T-helper 2 cell treated with Interferon-gamma antibody and Interleukin-4, amounts not matched to agents 100 ng/mL and 5 ng/mL, for 36 hours (primary cell): ENCODE measurements at regions not wholly inside any gene's neighbourhood (a gene's known extent, or its start where the extent isn't known, plus 50 kb on each side); places are given as distances from the start of the nearest gene placed in this dataset.
"Not testable (repeated sequence)": the region's sequence is repeated elsewhere in the genome, so short reads cannot be mapped to it uniquely, and the experiment has no call there.

ENCODE experiments used
- intact Hi-C: fragments of 100-400 bp; cut with micrococcal nuclease; formaldehyde crosslinking; loops from one replicate; pipeline ENCODE4 v1.15.1; 2023

DNA sequence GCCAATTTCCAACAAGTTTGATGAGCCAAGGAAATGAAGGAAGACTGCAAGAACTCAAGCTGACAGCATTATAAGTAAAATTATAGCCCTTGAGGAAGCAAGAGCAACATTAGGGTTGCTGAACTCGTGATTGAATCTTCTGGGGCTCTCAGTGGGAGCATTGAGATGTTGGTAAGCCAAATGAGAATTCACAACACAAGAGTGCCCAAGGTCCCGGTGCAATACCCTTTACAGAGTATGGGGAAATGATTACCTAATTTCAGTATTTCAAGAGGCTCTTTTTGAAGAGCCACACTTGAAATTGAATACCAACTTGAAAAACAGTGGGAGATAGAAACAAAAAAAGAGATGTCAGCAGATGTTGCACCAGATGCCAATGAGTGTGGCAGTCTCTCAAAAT lies 554.5 kb downstream of the STK39 start:
- intact Hi-C loops = no loop called here

DNA sequence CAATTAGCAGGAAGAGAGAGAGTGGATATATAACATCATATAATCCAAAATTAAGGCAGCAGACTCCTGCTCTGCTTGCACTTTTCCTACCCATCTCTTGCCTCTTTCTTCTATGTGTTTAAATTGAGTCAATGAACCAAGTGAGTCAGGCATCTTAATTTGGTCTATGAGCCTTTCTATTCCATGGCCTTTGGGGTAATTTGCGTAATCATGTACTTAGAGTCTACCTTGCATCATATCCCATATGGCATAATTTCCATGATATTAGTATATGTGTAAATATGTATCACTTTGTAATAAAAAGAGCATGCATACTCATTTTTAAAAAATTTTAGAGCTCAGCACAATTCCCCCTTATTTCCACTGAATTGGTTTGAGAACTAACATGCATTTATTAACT lies 555.2 kb downstream of the STK39 start:
- intact Hi-C loops = no loop called here

DNA sequence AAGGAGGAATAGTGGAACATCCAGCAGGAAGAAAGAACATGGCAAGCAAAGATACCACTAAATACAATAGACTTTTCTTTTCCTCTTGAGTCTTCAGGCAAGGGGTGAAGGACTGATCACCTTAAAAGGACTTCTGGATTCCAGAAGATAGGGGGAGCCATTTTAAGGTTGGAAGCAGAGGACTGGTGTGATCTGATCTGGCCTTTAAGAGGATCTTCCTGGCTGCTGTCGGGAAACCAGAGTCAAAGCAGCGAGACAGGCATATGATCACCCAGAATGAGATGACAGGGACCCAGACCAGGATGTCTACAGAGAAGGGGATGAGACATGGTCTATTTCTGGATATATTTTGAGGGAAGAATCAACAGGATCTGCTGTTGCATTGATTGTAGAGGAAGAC lies 558.0 kb downstream of the STK39 start:
- intact Hi-C loops = loop anchor here (5.0 kb wide), 1 partner anchor 428 kb away; no protein-coding TSS in a partner anchor

DNA sequence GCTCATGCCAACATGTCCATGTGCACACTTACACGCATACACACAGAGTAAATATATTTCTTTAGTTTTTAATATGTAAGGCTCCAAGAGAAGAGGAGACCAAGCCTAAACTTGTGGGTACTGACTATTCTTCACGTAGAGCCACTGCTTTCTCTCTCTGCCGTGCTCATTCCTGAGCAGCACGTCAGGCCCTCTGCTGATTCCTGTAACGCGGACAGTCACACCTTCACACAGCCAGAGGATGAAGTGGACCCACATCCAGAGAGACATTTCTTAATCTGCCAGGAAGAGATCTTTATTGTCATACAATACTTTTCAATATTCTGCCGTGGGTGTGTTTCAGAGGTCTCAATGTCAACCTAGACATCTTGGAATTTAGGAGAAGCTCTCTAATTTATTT lies 560.7 kb downstream of the STK39 start:
- intact Hi-C loops = loop anchor here (5.0 kb wide), 1 partner anchor 431 kb away; no protein-coding TSS in a partner anchor

DNA sequence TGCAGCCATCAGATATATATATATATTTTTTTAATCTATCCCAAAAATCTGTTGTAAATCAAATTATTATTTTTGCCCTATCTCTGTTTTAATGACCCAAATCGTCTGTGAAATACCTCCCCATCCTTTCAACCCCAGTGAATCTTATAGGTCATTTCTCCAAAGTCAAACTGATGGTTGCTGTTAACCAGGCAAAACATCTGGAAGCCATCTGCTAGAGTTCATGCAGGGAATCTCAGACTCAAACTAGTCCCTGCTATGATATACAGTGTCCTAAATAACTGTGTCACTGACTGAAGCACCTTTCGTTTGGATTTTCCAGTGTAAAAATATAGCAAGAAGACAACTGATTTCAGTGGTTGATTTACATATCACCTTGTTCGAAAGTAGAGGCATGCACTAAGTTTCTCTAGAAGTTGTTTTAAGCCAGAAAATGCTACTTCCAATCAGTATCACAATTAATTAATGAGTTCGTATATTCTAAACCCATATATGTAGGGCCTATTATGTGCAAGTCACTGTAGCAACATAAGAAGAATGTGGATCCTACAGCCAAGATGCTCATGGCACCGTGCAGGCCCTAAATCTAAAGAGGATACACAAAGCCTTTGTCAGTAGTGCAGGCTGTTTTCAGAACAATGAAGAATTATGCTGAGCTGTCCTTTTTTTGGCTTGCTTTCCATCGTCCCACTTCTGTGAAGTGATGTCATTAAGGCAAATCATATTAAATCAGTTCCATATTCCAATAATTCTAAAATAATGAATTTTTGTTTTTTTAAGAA lies 566.0 kb downstream of the STK39 start:
- intact Hi-C loops = no loop called here

DNA sequence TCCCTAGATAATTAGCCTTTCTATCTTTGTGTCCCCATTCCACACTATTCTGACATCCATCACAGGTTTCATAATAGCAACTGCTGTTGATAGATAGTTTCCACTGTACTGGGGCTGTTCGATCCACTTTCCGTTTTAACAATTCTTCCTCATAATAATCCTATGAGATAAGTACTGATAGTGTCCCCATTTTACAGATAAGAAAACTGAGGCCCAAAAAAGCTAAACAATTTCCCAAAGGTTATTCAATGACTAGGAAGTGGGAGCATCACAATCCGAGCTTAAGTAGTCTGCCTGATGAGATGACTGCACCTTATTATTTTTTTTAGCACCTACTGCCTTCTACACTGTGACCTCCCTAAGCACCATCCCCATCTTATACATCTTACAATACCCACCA lies 569.2 kb downstream of the STK39 start:
- intact Hi-C loops = no loop called here

DNA sequence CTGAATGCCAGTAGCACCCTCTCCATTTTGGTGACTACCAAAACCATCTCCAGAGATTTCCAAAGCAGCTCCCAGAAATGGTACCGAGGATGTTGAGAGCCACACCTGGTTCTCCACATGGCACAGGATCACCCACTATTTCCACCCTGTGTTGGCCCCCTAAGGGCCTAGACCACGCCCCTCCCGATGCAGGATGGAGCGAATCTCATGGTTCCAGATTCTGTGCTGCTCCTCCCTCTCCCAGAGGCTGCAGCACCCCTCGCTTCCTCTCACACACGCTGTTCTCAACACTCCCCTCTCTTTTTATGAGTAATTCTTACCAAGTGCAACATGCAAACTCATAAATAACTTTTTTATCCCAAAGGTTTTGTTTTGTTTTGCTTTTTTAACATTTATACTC lies 571.5 kb downstream of the STK39 start:
- intact Hi-C loops = no loop called here

DNA sequence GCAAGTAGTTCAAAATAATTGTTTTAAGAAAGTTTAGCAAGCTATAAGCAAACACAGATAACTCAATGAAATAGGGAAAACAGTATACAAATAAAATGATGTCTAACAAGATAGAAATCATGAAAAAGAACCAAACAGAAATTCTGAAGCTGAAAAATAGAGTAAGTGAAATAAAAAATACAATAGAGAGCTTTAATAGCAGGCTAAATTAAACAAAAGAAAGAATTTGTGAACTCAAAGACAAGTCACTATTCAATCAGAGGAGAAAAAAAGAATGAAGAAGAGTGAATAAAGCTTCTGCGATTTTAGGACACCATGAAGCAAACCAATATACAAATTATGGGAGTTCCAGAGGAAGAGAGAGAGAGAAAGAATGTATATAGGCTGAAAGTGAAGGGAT lies 576.8 kb downstream of the STK39 start:
- intact Hi-C loops = no loop called here

DNA sequence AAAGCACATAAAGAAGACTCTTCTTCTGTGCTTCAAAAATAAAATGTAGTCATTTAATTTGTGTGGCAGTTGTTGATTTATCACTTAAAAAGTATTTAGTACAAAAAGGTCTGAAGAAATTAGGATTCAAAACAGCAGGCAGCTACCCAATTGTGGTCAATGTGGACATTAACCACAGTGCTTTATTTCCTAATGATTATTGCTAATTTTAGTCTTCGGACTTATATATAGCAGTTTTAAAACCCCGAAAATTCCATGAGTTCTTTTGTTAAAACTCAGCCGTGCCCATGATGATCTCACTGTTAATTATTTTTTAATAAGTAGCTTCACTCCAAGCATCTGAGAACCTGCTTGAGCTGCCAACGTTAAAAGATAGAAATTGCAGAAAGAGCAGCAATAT lies 594.3 kb downstream of the STK39 start:
- intact Hi-C loops = no loop called here

DNA sequence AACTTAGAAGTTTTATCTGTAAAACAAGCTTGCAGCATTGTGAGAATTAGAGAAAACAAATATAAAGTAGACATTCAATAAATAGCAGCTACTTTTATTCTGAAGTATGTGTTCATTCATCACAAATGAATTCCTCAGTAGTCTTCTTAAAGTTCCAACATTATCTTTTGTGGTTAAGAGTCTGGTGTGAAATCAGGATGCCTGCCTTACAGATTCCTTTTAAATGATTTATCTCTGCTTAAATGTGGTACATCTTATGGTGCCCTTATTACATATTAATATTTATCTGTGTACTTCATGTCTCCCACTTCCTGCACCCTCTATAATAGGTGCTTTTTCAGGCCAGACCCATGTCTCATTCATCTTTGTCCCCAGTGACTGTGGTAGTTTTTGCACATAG lies 595.0 kb downstream of the STK39 start:
- intact Hi-C loops = no loop called here

DNA sequence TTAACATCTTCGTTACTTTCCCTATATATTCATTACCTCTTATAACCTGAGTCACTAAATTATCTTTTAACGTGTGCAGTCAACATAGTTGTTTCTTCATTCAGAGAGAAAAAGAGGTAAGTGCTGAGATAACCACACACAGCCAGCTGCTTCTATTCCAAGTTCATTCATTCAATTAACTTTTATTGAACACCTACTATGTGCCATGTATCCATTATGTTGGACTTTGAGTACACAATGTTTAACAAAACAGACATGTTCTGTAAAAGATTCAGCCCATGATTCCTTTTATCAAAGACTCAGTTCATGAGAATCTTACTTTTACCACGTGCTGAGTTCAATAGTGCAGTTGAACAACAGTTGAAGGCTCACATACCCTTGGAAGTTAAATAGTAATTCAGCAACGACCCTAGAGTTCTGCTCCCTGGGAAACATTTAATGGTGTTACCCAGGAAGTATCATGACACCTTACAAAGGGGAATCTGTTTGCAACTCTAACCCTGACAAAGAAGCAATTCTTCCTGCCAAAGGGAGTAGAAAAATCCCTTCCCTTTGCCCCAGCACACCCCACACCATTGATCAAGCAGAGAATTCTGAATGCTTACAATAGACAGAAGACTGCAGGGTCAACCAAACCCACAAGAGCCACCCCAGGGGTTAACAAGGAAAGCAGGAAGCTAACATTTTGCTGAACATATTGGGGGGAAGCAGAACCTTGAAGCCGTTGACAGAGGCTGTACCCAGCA lies 595.8 kb downstream of the STK39 start:
- intact Hi-C loops = no loop called here

DNA sequence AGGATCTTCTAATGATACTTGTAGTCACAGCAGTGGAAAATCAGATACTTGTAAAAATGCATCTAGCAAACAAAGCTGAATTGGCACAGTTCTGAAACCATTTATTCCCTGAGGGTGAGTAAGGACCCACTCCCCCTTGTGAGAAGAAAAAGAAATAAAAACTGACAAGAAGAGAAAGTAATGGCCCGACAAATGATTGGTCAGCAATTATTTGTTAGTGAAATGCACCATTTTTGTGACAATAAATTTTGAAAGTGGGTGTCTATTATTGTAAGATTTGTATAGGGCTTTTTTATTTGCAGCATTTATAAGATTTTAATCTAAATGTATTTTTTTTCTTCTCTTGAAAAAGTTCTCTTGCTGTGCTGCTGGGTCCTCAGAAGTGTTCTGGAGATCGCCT lies 600.8 kb downstream of the STK39 start:
- intact Hi-C loops = no loop called here

DNA sequence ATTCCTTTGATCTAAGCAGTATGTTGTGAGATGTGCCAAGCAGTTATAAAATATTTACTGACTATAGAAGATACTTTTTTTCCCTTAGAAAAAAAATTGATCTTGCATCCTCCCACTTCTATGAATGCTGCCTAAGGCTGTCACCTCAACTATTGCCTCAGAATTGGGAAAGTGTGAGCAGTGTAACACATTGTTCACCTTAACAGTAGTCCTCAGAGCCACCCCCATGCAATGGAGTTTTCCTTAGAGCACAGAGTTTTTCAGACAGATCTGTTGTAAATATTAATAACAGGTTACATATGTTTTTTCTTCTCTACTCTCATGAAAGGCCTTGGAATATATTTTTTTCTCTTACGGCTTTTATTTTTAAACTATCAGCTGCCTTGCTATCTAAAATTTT lies 607.3 kb downstream of the STK39 start:
- intact Hi-C loops = no loop called here

DNA sequence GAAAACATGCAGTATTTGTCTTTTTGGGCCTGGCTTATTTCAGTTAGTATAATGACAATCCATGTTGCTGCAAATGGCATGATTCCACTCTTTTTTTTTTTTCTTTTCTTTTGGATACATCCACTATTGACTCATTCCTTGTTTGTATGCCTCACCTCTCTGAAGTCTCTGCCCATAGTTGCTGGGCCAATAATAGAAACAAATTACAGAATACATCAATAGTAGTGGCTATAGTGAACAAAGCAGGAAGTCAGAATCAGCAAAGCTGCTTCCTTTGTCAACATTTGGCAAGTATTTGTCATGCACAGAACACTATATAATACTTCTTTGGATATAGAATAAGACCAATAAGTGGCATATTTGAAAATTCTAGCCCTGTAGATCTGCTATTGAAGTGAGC lies 609.7 kb downstream of the STK39 start:
- intact Hi-C loops = no loop called here

DNA sequence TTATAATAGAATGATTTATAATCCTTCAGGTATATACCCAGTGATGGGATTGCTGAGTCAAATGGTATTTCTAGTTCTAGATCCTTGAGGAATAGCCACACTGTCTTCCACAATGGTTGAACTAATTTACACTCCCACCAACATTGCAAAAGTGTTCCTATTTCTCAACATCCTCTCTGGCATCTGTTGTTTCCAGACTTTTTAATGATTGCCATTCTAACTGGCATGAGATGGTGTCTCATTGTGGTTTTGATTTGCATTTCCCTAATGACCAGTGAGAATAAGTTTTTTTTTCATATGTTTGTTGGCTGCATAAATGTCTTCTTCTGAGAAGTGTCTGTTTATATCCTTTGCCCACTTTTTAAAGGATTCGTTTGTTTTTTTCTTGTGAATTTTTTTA lies 615.1 kb downstream of the STK39 start:
- intact Hi-C loops = not testable (repeated sequence)

DNA sequence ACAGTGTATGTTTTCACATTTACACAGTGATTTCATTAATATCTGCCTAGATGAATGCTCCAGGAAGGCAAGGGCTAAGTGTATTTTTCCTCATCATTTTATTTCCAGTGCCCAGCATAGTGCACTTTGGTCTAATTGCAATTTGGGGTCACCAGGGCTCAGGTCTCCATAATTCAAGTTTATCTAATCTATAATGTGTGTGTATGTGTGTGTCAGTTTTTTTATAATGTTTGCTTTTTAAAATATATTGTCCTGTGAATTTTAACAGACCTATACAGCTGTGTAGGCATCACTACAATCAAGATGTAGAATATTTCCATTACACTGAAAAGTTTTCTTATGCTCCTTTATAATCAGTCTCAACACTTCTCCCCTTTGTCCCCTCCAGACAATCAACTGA lies 620.4 kb downstream of the STK39 start:
- intact Hi-C loops = no loop called here

DNA sequence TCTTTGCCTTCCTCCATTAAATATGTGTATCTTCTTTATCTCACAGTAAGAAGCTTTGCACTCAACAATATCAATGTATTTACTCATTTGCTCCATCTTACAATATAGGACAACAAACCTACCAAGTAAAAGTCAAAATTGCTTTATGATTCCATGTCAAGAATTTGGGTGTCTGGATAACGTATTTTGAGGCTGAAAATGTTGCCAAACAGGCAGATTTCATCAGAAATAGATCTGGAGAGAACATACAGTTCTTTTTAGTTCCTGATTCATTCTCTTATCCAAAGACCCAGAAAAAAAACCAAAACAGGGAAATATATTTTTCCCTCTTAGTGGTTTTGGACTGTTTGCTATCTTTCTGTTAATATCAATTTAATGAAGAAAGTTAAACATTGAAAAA lies 621.1 kb downstream of the STK39 start:
- intact Hi-C loops = no loop called here

DNA sequence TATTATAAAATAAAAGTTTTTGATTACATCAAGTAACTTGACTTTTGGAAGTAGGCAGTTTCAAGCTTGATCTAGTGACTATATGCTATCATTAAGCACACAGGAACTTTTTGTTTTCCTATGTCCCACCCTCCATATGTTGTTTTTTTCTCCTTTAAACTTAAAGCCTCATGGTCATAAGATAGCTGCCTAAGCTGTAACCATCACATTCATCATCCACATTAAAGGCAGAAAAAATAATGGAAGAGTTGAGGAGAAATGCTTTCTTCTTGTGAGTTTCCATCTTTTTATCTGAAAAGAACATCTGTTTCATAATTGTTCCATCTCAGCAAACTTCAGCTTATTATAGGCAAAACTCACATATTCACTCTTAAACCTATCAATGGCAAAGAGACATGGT lies 630.4 kb downstream of the STK39 start:
- intact Hi-C loops = no loop called here

DNA sequence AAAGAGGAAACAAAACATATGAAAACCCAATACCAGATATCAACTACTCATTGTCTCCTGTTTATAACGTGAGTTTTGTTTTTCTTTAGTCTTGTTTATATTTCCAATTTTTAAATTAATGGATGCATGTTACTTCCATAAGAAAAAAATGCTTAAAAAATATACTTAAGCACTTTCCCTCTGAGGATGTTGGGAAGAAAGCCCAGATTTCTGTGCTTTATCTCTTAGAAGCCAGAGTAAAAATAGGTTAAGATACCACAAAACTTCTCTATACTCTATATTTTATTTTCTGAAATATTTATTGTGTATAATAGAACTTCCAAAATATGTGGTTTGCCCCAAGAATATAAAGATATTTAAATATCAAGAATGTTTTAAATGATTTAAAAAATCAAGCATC lies 633.9 kb downstream of the STK39 start:
- intact Hi-C loops = no loop called here

DNA sequence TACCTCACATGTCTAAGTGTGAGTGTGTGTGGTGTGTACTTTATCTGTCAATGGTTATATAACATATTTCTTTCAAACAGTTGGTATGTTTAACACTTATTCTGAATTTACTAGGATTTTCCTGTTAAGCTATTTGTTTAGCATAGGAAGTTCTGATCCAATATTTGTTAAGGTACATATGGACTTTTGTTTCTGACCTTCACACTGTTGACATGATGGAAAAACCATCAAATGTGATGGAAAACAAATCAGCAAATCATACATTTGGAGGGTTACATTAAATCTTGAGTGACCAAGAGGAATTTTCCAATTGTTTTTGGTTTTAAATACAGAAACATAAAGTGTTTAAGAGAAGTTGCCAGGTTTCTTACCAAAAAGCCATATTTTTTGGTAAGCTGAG lies 638.9 kb downstream of the STK39 start:
- intact Hi-C loops = no loop called here

DNA sequence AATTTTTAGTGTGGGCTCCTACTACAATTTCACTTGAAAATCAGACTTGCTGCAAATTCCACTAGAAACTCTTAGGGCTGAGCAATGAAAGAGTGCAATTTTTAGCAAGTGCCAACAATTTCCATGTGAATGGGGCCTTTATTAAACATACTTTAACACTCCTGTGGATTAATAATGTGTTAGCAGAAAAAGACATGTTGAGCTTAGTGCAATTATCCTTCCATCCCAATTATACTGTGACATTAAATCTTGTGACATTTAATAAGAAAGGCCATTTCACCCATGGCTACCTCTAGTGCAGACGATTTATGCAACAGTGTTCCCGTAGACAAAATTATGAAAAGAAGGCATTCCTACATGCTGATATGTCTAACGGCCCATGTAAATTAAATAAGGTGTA lies 639.7 kb downstream of the STK39 start:
- intact Hi-C loops = no loop called here

DNA sequence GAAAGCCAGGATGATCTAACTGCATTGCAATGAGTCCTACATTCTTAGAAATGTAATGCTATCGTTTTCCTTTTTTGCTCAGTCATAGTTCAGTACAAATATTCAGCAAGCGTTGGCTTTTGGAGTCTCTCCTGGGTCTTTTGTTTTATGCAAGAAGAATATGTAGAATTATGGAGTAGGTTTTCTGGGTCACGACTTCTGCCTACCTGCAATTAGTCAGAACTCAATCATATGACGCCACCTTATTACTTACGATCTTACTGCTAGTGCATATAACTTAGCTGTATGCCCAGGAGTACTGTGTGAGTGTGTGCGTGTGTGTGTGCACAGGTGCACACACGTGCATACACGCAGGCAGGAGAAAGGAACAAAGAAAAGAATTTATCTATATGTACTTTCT lies 640.2 kb downstream of the STK39 start:
- intact Hi-C loops = no loop called here

DNA sequence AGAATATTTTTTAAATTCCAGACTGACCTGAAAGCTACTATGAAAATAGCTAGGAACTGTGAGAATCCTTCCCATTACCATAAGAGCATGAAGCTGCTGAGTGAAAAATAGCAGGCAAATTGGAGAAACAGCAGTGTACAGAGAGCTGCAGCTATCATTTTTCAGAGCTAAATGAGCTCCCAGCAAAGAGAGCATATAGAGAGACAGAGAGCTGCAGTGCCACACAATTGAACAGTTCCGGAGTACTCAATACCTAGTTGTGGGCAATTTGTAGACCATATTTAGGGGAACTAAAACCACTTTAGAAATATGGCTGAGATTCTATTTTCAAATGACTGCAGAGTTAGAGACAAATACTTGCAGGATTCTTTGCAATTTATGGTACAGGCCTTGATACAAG lies 645.3 kb downstream of the STK39 start:
- intact Hi-C loops = no loop called here
